Lung (tissue), 11 donors: ENCODE measurements at regions not wholly inside any gene's neighbourhood (a gene's known extent, or its start where the extent isn't known, plus 50 kb on each side); places are given as distances from the start of the nearest gene placed in this dataset.

Experiments
- ATAC-seq: fragments of 200-7000 bp; cut with Tn5 transposase; one replicate; pipeline ENCODE4 v1.9.1; 2020; ENCODE audit warnings: moderate number of reproducible peaks; ENCODE audit not compliant: insufficient read depth, low FRiP score
- DNase-seq, 3 donors: peaks; one replicate each; pipeline ENCODE4 v3.0.0-alpha.2; 2013 to 2017
- H3K27ac ChIP-seq, 2 donors: one replicate each; pipeline ENCODE4 v1.5.1; 2013; ENCODE audit warnings: mild to moderate bottlenecking in 2 of 2, moderate library complexity in 2 of 2, control low read depth in 1 of 2, inconsistent platforms in 1 of 2, low read depth in 1 of 2, low read length in 1 of 2
- H3K27me3 ChIP-seq, 3 donors: one replicate each; pipeline ENCODE4 v1.5.1; 2013; ENCODE audit warnings: low read length in 2 of 3; ENCODE audit not compliant: control insufficient read depth in 3 of 3, insufficient read depth in 3 of 3
- H3K36me3 ChIP-seq, 4 donors: one replicate each; pipeline ENCODE4 v1.5.1; 2013; ENCODE audit warnings: low read length in 4 of 4, mild to moderate bottlenecking in 1 of 4, moderate library complexity in 1 of 4; ENCODE audit not compliant: control insufficient read depth in 4 of 4, insufficient read depth in 4 of 4
- H3K4me1 ChIP-seq, 5 donors: one replicate each; pipeline ENCODE4 v1.5.1; 2013; ENCODE audit warnings: low read length in 5 of 5, mild to moderate bottlenecking in 2 of 5, moderate library complexity in 1 of 5; ENCODE audit not compliant: control insufficient read depth in 5 of 5, insufficient read depth in 5 of 5
- H3K4me3 ChIP-seq: one replicate; pipeline ENCODE4 v1.5.1; 2013; ENCODE audit warnings: mild to moderate bottlenecking, control low read depth, moderate library complexity
- H3K9ac ChIP-seq, 2 donors: one replicate each; pipeline ENCODE4 v1.5.1; 2013; ENCODE audit warnings: low read length in 2 of 2, control low read depth in 1 of 2; ENCODE audit not compliant: insufficient read depth in 1 of 2
- H3K9me3 ChIP-seq, 4 donors: one replicate each; pipeline ENCODE4 v1.5.1; 2013; ENCODE audit warnings: low read length in 3 of 4, mild to moderate bottlenecking in 1 of 4, moderate library complexity in 1 of 4; ENCODE audit not compliant: control insufficient read depth in 4 of 4, insufficient read depth in 3 of 4
- CTCF ChIP-seq: IDR thresholded peaks from 2 replicates; pipeline ENCODE4 v1.5.1; 2012; ENCODE audit warnings: mild to moderate bottlenecking; ENCODE audit errors: control extremely low read depth, extremely low read depth
- WGBS, 2 donors: extraction: QIAGEN DNeasy Blood & Tissue Kit; methylation state at CpG; one replicate each; pipeline ENCODE4 v1.1.7; 2013; 5-methylcytosine and 5-hydroxymethylcytosine counted together
- donor health status: control.
- donor health status: control.
- donor health status: Bipolar disorder and iron deficiency.
- donor health status: healthy.
- donor health status: DM: yes; HTN: yes; CAD: no.

GRCh38 chr6:140058863-140059262 lies 684.4 kb upstream of the CITED2 start:
- no peak overlapping the region for H3K27ac ChIP-seq
- ATAC-seq, result no peak
- TF ChIP-seq CTCF, result no peak
- 90 to 92% methylated on average over 2 of the region's 2 CpGs for WGBS, 2 donors
- H3K9ac ChIP-seq, result no peak overlapping the region
- H3K36me3 ChIP-seq, result no peaks in the 10 kb centered on the region
- H3K4me1 ChIP-seq, result peaks cover 0 to 28% (median 7%) of the 10 kb centered on the region in 5 donors
- no peak for DNase-seq
- H3K27me3 ChIP-seq, result no peaks in the 10 kb centered on the region
- H3K9me3 ChIP-seq, result no peaks in the 10 kb centered on the region
- H3K4me3 ChIP-seq, result no peak overlapping the region

GRCh38 chr6:140052736-140053729 lies 678.6 kb upstream of the CITED2 start:
- TF ChIP-seq CTCF, result no peak
- Histone ChIP-seq H3K4me3 (no peak overlapping the region), H3K27ac (peak overlapping the region in 1 of 2 donors; percentile 66), H3K9me3 (no peaks in the 10 kb centered on the region), H3K4me1 (peaks cover 0 to 18% (median 0%) of the 10 kb centered on the region in 5 donors), H3K36me3 (no peaks in the 10 kb centered on the region), H3K9ac (no peak overlapping the region), H3K27me3 (no peaks in the 10 kb centered on the region)
- DNase-seq (no peak), ATAC-seq (no peak)
- WGBS, 2 donors, result 87 to 92% methylated on average over 6 of the region's 6 CpGs

GRCh38 chr6:140051521-140052512 lies 677.4 kb upstream of the CITED2 start:
- 81 to 90% methylated on average over 7 of the region's 7 CpGs for WGBS, 2 donors
- DNase-seq (no peak), ATAC-seq (no peak)
- Histone ChIP-seq H3K36me3 (no peaks in the 10 kb centered on the region), H3K4me1 (peaks cover 0 to 18% (median 0%) of the 10 kb centered on the region in 5 donors), H3K9ac (no peak overlapping the region), H3K27ac (peak overlapping the region in 1 of 2 donors; percentile 68), H3K27me3 (no peaks in the 10 kb centered on the region), H3K9me3 (no peaks in the 10 kb centered on the region), H3K4me3 (no peak overlapping the region)
- TF ChIP-seq CTCF, result no peak
